Ovary (tissue), 3 donors: ENCODE measurements at regions not wholly inside any gene's neighbourhood (a gene's known extent, or its start where the extent isn't known, plus 50 kb on each side); places are given as distances from the start of the nearest gene placed in this dataset.

ENCODE experiments used
- EP300 ChIP-seq: sonication (generic); formaldehyde crosslinking; IDR thresholded peaks from one replicate; pipeline ENCODE4 v1.6.1; 2017; ENCODE audit warnings: antibody characterized with exemption
- POLR2A ChIP-seq: fragments of 450-650 bp; IDR thresholded peaks from one replicate; pipeline ENCODE4 v1.6.1; 2017; ENCODE audit warnings: antibody characterized with exemption, mild to moderate bottlenecking, moderate library complexity
- TF ChIP-seq, protein P1 (sequence below), 3 donors: fragments of 450-650 bp in 2 of 3; fragments of 200-600 bp in 1 of 3; IDR thresholded peaks; one replicate each; pipeline versions ENCODE4 v1.5.1 to v1.8.0; 2016 to 2022; ENCODE audit warnings: antibody characterized with exemption in 3 of 3, mild to moderate bottlenecking in 1 of 3
- donor health status: DM: no; HTN: no; CAD: no.

DNA sequence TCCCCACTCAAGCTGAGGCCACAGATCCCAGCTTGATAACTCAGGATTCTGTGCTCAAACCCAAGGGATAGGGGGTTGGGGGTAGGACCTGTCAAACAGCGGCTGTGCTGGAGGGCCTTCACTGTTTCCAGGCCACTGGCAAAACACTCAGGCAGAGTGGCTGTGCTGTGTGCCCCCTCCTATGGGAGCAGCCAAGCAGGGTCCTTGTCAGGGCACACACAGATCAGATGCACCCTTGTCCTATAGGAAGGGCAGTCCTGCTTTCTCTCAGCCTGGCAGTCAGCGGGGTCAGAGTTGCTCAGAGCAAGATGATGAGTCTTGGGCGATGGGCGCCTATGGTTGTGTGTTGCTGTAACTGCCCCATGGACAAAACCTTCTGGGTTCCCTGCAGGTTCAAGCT is 554.8 kb downstream of the TBC1D32 start:
- TF ChIP-seq, protein P1, sequence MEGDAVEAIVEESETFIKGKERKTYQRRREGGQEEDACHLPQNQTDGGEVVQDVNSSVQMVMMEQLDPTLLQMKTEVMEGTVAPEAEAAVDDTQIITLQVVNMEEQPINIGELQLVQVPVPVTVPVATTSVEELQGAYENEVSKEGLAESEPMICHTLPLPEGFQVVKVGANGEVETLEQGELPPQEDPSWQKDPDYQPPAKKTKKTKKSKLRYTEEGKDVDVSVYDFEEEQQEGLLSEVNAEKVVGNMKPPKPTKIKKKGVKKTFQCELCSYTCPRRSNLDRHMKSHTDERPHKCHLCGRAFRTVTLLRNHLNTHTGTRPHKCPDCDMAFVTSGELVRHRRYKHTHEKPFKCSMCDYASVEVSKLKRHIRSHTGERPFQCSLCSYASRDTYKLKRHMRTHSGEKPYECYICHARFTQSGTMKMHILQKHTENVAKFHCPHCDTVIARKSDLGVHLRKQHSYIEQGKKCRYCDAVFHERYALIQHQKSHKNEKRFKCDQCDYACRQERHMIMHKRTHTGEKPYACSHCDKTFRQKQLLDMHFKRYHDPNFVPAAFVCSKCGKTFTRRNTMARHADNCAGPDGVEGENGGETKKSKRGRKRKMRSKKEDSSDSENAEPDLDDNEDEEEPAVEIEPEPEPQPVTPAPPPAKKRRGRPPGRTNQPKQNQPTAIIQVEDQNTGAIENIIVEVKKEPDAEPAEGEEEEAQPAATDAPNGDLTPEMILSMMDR (IDR thresholded peaks at IDR 0.05), result no peak
- TF ChIP-seq POLR2A (no peak), EP300 (no peak)
